ENCODE measurements at regions not wholly inside any gene's neighbourhood (a gene's known extent, or its start where the extent isn't known, plus 50 kb on each side); places are given as distances from the start of the nearest gene placed in this dataset.

GRCh38 chr9:80841888-80842287, 847.5 kb downstream of the TLE1 start:
- TF ChIP-seq CTCF (IDR thresholded peaks at IDR 0.05; ENCODE audit: poor library complexity) (no peak), EZH2 (IDR thresholded peaks at IDR 0.05; ENCODE audit: borderline replicate concordance) (no peak)

All from hepatocyte (in vitro differentiated cells).